ENCODE measurements at regions not wholly inside any gene's neighbourhood (a gene's known extent, or its start where the extent isn't known, plus 50 kb on each side); places are given as distances from the start of the nearest gene placed in this dataset.

DNA sequence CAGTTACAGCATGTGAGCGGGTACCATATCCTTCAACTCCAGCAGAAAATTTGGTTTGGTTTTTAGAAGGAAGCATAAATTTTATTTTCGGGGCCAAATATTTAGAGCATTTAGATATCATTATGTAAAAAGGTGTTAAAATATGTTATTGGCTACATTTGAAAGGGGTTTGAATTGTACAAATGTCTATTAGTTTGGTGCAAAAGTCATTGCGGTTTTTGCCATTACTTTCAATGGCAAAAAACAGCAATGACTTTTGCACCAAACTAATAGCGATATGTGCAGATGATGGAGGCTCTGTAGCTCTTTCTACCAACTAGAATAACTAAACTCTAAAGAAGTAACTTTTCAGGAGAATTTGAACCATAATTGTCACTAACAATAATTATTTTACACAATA lies 1666.2 kb upstream of the SLC39A10 start:
- no peak overlapping the region for H3K27ac ChIP-seq (ENCODE audit: extremely low read depth, low read depth, low read length)
- no peaks in the 10 kb centered on the region for H3K4me1 ChIP-seq (ENCODE audit: control insufficient read depth, insufficient read depth, low read length)
- H3K4me3 ChIP-seq (ENCODE audit: low read depth, low read length), result no peak overlapping the region
- ChIA-PET CTCF (no interaction called here), POLR2A (no interaction called here)
- no peaks in the 10 kb centered on the region for H3K9me3 ChIP-seq (ENCODE audit: control insufficient read depth, insufficient read depth, low read depth, low read length)
- no peaks in the 10 kb centered on the region for H3K36me3 ChIP-seq (ENCODE audit: control insufficient read depth in 2 of 2, insufficient read depth in 1 of 2, low read length in 2 of 2)
- TF ChIP-seq ZBTB21 (tag by site-specific recombination; IDR thresholded peaks at IDR 0.05), result no peak
- no peak for TF ChIP-seq ZNF184 (tag by site-specific recombination; IDR thresholded peaks at IDR 0.05)
- TF ChIP-seq ZNF529 (tag by site-specific recombination; IDR thresholded peaks at IDR 0.05; ENCODE audit: insufficient replicate concordance), result no peak
- no peak for TF ChIP-seq ZNF792 (tag by site-specific recombination; IDR thresholded peaks at IDR 0.05)
- no peak for TF ChIP-seq ZNF391 (tag by site-specific recombination; IDR thresholded peaks at IDR 0.05; ENCODE audit: borderline replicate concordance, low read depth)
- TF ChIP-seq, protein P1, sequence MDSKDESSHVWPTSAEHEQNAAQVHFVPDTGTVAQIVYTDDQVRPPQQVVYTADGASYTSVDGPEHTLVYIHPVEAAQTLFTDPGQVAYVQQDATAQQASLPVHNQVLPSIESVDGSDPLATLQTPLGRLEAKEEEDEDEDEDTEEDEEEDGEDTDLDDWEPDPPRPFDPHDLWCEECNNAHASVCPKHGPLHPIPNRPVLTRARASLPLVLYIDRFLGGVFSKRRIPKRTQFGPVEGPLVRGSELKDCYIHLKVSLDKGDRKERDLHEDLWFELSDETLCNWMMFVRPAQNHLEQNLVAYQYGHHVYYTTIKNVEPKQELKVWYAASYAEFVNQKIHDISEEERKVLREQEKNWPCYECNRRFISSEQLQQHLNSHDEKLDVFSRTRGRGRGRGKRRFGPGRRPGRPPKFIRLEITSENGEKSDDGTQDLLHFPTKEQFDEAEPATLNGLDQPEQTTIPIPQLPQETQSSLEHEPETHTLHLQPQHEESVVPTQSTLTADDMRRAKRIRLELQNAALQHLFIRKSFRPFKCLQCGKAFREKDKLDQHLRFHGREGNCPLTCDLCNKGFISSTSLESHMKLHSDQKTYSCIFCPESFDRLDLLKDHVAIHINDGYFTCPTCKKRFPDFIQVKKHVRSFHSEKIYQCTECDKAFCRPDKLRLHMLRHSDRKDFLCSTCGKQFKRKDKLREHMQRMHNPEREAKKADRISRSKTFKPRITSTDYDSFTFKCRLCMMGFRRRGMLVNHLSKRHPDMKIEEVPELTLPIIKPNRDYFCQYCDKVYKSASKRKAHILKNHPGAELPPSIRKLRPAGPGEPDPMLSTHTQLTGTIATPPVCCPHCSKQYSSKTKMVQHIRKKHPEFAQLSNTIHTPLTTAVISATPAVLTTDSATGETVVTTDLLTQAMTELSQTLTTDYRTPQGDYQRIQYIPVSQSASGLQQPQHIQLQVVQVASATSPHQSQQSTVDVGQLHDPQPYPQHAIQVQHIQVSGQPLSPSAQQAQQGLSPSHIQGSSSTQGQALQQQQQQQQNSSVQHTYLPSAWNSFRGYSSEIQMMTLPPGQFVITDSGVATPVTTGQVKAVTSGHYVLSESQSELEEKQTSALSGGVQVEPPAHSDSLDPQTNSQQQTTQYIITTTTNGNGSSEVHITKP (tag by site-specific recombination; IDR thresholded peaks at IDR 0.05), result no peak
- no peak for TF ChIP-seq ZFHX2 (tag by site-specific recombination; conservative IDR thresholded peaks at IDR 0.05)
- TF ChIP-seq ZNF23 (tag by site-specific recombination; IDR thresholded peaks at IDR 0.05; ENCODE audit: borderline replicate concordance), result no peak
- no peak for TF ChIP-seq ZNF521 (tag by site-specific recombination; IDR thresholded peaks at IDR 0.05)
- TF ChIP-seq ZNF776 (tag by site-specific recombination; IDR thresholded peaks at IDR 0.05; ENCODE audit: borderline replicate concordance), result no peak
- no peak for TF ChIP-seq ZNF341 (tag by site-specific recombination; IDR thresholded peaks at IDR 0.05; ENCODE audit: low read depth)
- TF ChIP-seq ZNF311 (tag by site-specific recombination; IDR thresholded peaks at IDR 0.05; ENCODE audit: borderline replicate concordance), result no peak
- TF ChIP-seq ZNF19 (tag by site-specific recombination; IDR thresholded peaks at IDR 0.05; ENCODE audit: low read depth), result no peak
- TF ChIP-seq ZNF366 (tag by site-specific recombination; conservative IDR thresholded peaks at IDR 0.05), result no peak
- no peak for TF ChIP-seq ZNF610 (tag by site-specific recombination; IDR thresholded peaks at IDR 0.05; ENCODE audit: borderline replicate concordance)

DNA sequence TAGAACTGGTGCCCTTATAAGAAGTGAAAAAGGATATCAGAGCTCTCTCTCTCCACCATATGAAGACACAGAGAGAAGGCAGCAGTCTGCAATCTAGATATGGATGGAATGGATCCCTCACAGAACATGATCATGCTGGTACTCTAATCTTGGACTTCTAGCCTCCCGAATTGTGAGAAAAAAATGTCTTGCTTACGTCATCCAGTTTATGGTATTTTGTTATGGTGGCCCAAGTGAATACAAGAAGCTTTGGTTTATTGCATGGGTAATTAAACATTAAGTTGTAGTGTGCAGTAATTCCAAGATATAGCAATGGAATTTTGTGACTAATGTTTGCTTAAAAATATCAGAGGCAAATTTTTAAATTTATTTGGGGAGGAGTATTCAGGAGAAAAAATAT lies 1667.4 kb upstream of the SLC39A10 start:
- CTCF ChIA-PET, result no interaction called here
- Histone ChIP-seq H3K36me3 (ENCODE audit: control insufficient read depth in 2 of 2, insufficient read depth in 1 of 2, low read length in 2 of 2) (no peaks in the 10 kb centered on the region), H3K27ac (ENCODE audit: extremely low read depth, low read depth, low read length) (no peak overlapping the region), H3K4me3 (ENCODE audit: low read depth, low read length) (no peak overlapping the region), H3K4me1 (ENCODE audit: control insufficient read depth, insufficient read depth, low read length) (no peaks in the 10 kb centered on the region), H3K9me3 (ENCODE audit: control insufficient read depth, insufficient read depth, low read depth, low read length) (no peaks in the 10 kb centered on the region)
- TF ChIP-seq ZNF16 (tag by site-specific recombination; IDR thresholded peaks at IDR 0.05; ENCODE audit: low read depth) (no peak), ZNF701 (tag by site-specific recombination; IDR thresholded peaks at IDR 0.05) (no peak), ZNF600 (tag by site-specific recombination; IDR thresholded peaks at IDR 0.05) (no peak), KLF7 (tag by site-specific recombination; IDR thresholded peaks at IDR 0.05; ENCODE audit: borderline replicate concordance) (no peak), ZNF311 (tag by site-specific recombination; IDR thresholded peaks at IDR 0.05; ENCODE audit: borderline replicate concordance) (no peak), ZSCAN16 (tag by site-specific recombination; IDR thresholded peaks at IDR 0.05) (no peak)
- TF ChIP-seq, protein P2, sequence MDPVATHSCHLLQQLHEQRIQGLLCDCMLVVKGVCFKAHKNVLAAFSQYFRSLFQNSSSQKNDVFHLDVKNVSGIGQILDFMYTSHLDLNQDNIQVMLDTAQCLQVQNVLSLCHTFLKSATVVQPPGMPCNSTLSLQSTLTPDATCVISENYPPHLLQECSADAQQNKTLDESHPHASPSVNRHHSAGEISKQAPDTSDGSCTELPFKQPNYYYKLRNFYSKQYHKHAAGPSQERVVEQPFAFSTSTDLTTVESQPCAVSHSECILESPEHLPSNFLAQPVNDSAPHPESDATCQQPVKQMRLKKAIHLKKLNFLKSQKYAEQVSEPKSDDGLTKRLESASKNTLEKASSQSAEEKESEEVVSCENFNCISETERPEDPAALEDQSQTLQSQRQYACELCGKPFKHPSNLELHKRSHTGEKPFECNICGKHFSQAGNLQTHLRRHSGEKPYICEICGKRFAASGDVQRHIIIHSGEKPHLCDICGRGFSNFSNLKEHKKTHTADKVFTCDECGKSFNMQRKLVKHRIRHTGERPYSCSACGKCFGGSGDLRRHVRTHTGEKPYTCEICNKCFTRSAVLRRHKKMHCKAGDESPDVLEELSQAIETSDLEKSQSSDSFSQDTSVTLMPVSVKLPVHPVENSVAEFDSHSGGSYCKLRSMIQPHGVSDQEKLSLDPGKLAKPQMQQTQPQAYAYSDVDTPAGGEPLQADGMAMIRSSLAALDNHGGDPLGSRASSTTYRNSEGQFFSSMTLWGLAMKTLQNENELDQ (tag by site-specific recombination; IDR thresholded peaks at IDR 0.05; ENCODE audit: low read depth), result no peak
- TF ChIP-seq, protein P3, sequence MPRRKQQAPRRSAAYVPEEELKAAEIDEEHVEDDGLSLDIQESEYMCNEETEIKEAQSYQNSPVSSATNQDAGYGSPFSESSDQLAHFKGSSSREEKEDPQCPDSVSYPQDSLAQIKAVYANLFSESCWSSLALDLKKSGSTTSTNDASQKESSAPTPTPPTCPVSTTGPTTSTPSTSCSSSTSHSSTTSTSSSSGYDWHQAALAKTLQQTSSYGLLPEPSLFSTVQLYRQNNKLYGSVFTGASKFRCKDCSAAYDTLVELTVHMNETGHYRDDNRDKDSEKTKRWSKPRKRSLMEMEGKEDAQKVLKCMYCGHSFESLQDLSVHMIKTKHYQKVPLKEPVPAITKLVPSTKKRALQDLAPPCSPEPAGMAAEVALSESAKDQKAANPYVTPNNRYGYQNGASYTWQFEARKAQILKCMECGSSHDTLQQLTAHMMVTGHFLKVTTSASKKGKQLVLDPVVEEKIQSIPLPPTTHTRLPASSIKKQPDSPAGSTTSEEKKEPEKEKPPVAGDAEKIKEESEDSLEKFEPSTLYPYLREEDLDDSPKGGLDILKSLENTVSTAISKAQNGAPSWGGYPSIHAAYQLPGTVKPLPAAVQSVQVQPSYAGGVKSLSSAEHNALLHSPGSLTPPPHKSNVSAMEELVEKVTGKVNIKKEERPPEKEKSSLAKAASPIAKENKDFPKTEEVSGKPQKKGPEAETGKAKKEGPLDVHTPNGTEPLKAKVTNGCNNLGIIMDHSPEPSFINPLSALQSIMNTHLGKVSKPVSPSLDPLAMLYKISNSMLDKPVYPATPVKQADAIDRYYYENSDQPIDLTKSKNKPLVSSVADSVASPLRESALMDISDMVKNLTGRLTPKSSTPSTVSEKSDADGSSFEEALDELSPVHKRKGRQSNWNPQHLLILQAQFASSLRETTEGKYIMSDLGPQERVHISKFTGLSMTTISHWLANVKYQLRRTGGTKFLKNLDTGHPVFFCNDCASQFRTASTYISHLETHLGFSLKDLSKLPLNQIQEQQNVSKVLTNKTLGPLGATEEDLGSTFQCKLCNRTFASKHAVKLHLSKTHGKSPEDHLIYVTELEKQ (tag by site-specific recombination; IDR thresholded peaks at IDR 0.05; ENCODE audit: borderline replicate concordance), result no peak
- POLR2A ChIA-PET, result no interaction called here
